A549 (cell line): ENCODE measurements at regions not wholly inside any gene's neighbourhood (a gene's known extent, or its start where the extent isn't known, plus 50 kb on each side); places are given as distances from the start of the nearest gene placed in this dataset.

Source experiments
- ATAC-seq, 2 experiments: fragments of 200-7000 bp in 1 of 2; fragments of >200 bp in 1 of 2; cut with Nextera tagmentation in 1 of 2; cut with Tn5 transposase in 1 of 2; 3 replicates each; pipeline versions ENCODE4 v1.8.0 to v1.9.1; 2018 to 2020; ENCODE audit warnings: mild to moderate bottlenecking in 1 of 2, moderate library complexity in 1 of 2
- CTCF ChIA-PET: fragments of 300-600 bp; sonication (Branson Sonifier 250); formaldehyde crosslinking; extraction: SDS; loops from one replicate; lab custom pipeline; 2021; ENCODE audit warnings: antibody characterized with exemption, inconsistent platforms; lab: Yijun Ruan, JAX
- POLR2A ChIA-PET: fragments of 350-600 bp; formaldehyde crosslinking; extraction: SDS; loops from one replicate; lab custom pipeline; 2021; ENCODE audit warnings: antibody characterized with exemption, inconsistent platforms; lab: Yijun Ruan, JAX
- DNase-seq, 2 experiments: peaks; one replicate each; pipeline versions ENCODE4 v3.0.0 to v3.0.0-alpha.2; 2011 to 2016; ENCODE audit warnings: low read depth in 1 of 2, low spot score in 1 of 2
- FAIRE-seq: peaks from 2 replicates; lab custom pipeline; 2011; peaks lifted over from hg19 to GRCh38; lab: Jason Lieb, UNC
- H3K27ac ChIP-seq, 2 experiments: fragments of >200 bp; sonication (Bioruptor Twin); formaldehyde crosslinking; 3 replicates each; pipeline ENCODE4 v1.5.1; 2016 to 2017
- H3K4me1 ChIP-seq: fragments of >200 bp; sonication (Bioruptor Twin); formaldehyde crosslinking; 3 replicates; pipeline ENCODE4 v1.6.1; 2016
- H3K4me2 ChIP-seq: fragments of >200 bp; sonication (Bioruptor Twin); formaldehyde crosslinking; 3 replicates; pipeline ENCODE4 v1.6.1; 2016
- H3K4me3 ChIP-seq: fragments of >200 bp; sonication (Bioruptor Twin); formaldehyde crosslinking; 3 replicates; pipeline ENCODE4 v1.5.1; 2016
- H3K9me3 ChIP-seq: fragments of >200 bp; sonication (Bioruptor Twin); formaldehyde crosslinking; 3 replicates; pipeline ENCODE4 v1.6.1; 2016
- BHLHE40 ChIP-seq: IDR thresholded peaks from 2 replicates; pipeline ENCODE4 v1.6.1; 2012; ENCODE audit warnings: low read depth, low read length, inconsistent platforms
- CBX2 ChIP-seq: fragments of 200-600 bp; sonication (generic); IDR thresholded peaks from 2 replicates; pipeline ENCODE4 v1.6.1; 2016; ENCODE audit warnings: low read depth, mild to moderate bottlenecking, borderline replicate concordance
- CBX8 ChIP-seq: fragments of 200-600 bp; sonication (generic); IDR thresholded peaks from 2 replicates; pipeline ENCODE4 v1.6.1; 2016
- CHD2 ChIP-seq: fragments of 150-350 bp; IDR thresholded peaks from 2 replicates; pipeline ENCODE4 v1.6.1; 2014; ENCODE audit warnings: low read length; ENCODE audit not compliant: partially characterized antibody
- CHD4 ChIP-seq: fragments of 200-600 bp; sonication (generic); IDR thresholded peaks from 2 replicates; pipeline ENCODE4 v1.6.1; 2016; ENCODE audit warnings: antibody characterized with exemption, mild to moderate bottlenecking, borderline replicate concordance
- EHF ChIP-seq: fragments of 250-450 bp; sonication (Bioruptor Pico); IDR thresholded peaks from 2 replicates; pipeline ENCODE4 v1.5.0; 2020; ENCODE audit warnings: mild to moderate bottlenecking
- JUNB ChIP-seq: fragments of >200 bp; sonication (Bioruptor Twin); formaldehyde crosslinking; IDR thresholded peaks from 2 replicates; pipeline ENCODE4 v1.6.1; 2016
- KDM5A ChIP-seq: fragments of 200-600 bp; sonication (generic); IDR thresholded peaks from 2 replicates; pipeline ENCODE4 v1.6.1; 2016; ENCODE audit warnings: antibody characterized with exemption, mild to moderate bottlenecking
- MAFK ChIP-seq: fragments of 450-650 bp; IDR thresholded peaks from 2 replicates; pipeline ENCODE4 v1.6.1; 2014; ENCODE audit not compliant: partially characterized antibody
- MYC ChIP-seq: IDR thresholded peaks from 2 replicates; pipeline ENCODE4 v1.6.1; 2012; ENCODE audit warnings: mild to moderate bottlenecking, inconsistent platforms, low read length, improper control_type of control experiment, borderline replicate concordance
- NFE2L2 ChIP-seq: fragments of 150-350 bp; conservative IDR thresholded peaks from 2 replicates; pipeline ENCODE4 v1.6.1; 2014; ENCODE audit warnings: low read length
- NPAS2 ChIP-seq: fragments of 250-450 bp; sonication (Bioruptor Pico); IDR thresholded peaks from 2 replicates; pipeline ENCODE4 v1.8.0; 2022; ENCODE audit warnings: mild to moderate bottlenecking, moderate library complexity, borderline replicate concordance
- POLR2AphosphoS2 ChIP-seq: conservative IDR thresholded peaks from 2 replicates; pipeline ENCODE4 v1.6.1; 2012; ENCODE audit warnings: low read length, improper control_type of control experiment, inconsistent platforms
- RAD21 ChIP-seq, 2 experiments: fragments of >200 bp in 1 of 2; sonication (Bioruptor Twin) in 1 of 2; formaldehyde crosslinking in 1 of 2; IDR thresholded peaks in 1 of 2; conservative IDR thresholded peaks in 1 of 2; 2 replicates in 1 of 2; 3 replicates in 1 of 2; pipeline ENCODE4 v1.6.1; 2012 to 2018; ENCODE audit warnings: inconsistent platforms in 1 of 2
- RFX5 ChIP-seq: fragments of 450-650 bp; IDR thresholded peaks from 2 replicates; pipeline ENCODE4 v1.7.1; 2014; ENCODE audit warnings: antibody characterized with exemption, mild to moderate bottlenecking, moderate library complexity
- SMC3 ChIP-seq: fragments of >200 bp; sonication (Bioruptor Twin); formaldehyde crosslinking; IDR thresholded peaks from 3 replicates; pipeline ENCODE4 v1.6.1; 2018; ENCODE audit warnings: inconsistent platforms
- TFCP2L1 ChIP-seq: fragments of 250-450 bp; sonication (Bioruptor Pico); IDR thresholded peaks from 2 replicates; pipeline ENCODE4 v1.5.0; 2021; ENCODE audit warnings: mild to moderate bottlenecking
- ZC3H11A ChIP-seq: fragments of 450-650 bp; IDR thresholded peaks from 2 replicates; pipeline ENCODE4 v1.6.1; 2014; ENCODE audit warnings: antibody characterized with exemption, mild to moderate bottlenecking
- ZNF302 ChIP-seq: fragments of 250-450 bp; sonication (Bioruptor Pico); IDR thresholded peaks from 2 replicates; pipeline ENCODE4 v1.9.0; 2021; ENCODE audit warnings: inconsistent platforms, mild to moderate bottlenecking, moderate library complexity
- ZSCAN20 ChIP-seq: fragments of 250-450 bp; sonication (Bioruptor Pico); IDR thresholded peaks from 2 replicates; pipeline ENCODE4 v1.8.0; 2022; ENCODE audit warnings: mild to moderate bottlenecking, moderate library complexity
- WGBS: methylation state at CpG from one replicate; pipeline ENCODE4 v1.1.6; 2017; ENCODE audit errors: missing lambda C conversion rate; 5-methylcytosine and 5-hydroxymethylcytosine counted together
- TF ChIP-seq, protein P1 (sequence below): IDR thresholded peaks from 2 replicates; pipeline ENCODE4 v1.6.1; 2012; ENCODE audit warnings: low read depth, borderline replicate concordance
- TF ChIP-seq, protein P2 (sequence below): fragments of 150-350 bp; IDR thresholded peaks from 2 replicates; pipeline ENCODE4 v1.6.1; 2014; ENCODE audit warnings: low read depth, mild to moderate bottlenecking, low read length
- TF ChIP-seq, protein P3 (sequence below): IDR thresholded peaks from 2 replicates; pipeline ENCODE4 v1.6.1; 2012
- TF ChIP-seq, protein P4 (sequence below): fragments of 200-600 bp; sonication (generic); IDR thresholded peaks from 2 replicates; pipeline ENCODE4 v1.6.1; 2016; ENCODE audit warnings: antibody characterized with exemption, mild to moderate bottlenecking, moderate library complexity
- TF ChIP-seq, protein P5 (sequence below): fragments of 450-650 bp; IDR thresholded peaks from 2 replicates; pipeline ENCODE4 v1.6.1; 2014; ENCODE audit warnings: antibody characterized with exemption
- TF ChIP-seq, protein P6 (sequence below): fragments of 250-450 bp; sonication (Bioruptor Pico); IDR thresholded peaks from 2 replicates; pipeline ENCODE4 v1.5.0; 2020; ENCODE audit warnings: low read depth, mild to moderate bottlenecking, moderate library complexity
- TF ChIP-seq, protein P7 (sequence below): fragments of >200 bp; sonication (Bioruptor Twin); formaldehyde crosslinking; IDR thresholded peaks from 2 replicates; pipeline ENCODE4 v1.6.1; 2016

DNA sequence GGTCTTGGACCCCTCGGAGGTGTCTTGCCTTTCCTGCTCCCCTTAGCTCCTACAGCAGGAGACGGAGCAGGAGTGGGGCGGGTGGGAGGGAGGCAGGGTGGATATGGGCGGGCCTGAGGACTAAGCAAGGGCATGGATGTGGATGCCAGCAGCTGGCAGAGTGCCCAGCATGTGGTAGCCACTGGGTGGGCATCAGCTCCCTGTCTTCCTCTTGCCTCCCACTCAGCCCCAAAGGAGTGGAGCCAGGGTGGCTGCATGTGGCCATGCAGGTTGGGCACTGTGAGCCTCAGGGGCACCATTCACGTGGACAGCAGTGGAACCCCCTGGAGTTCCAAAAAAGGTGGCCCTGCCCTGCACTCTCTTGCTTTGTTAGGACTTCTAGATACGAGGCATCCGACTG is 90.1 kb upstream of the TBCA start:
- no peak for FAIRE-seq
- POLR2A ChIA-PET = no interaction called here
- 41% methylated on average over 5 of the region's 7 CpGs for WGBS

DNA sequence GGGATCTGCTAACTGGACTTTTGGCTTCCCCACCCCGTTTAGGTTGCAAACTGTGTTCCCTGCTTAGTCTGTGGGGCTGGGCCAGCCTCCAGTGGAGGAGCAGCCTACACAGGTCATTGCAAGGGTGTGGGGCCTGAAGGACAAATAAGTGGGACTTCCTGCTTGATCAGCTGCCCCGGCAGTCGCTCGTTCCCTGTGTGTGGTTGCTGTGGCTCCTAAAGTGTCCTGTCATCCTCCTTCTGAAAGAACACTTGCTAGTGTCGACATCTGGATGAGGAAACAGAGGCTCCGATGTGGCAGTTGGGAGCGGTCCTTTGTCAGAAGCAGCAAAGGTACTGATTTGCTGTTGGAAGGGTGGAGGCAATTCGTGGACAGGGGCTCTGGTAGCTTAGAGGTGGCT is 88.9 kb upstream of the TBCA start:
- H3K4me2 ChIP-seq = no peak overlapping the region
- ATAC-seq = no peak
- TF ChIP-seq, protein P1, sequence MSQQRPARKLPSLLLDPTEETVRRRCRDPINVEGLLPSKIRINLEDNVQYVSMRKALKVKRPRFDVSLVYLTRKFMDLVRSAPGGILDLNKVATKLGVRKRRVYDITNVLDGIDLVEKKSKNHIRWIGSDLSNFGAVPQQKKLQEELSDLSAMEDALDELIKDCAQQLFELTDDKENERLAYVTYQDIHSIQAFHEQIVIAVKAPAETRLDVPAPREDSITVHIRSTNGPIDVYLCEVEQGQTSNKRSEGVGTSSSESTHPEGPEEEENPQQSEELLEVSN = no peak
- TF ChIP-seq CBX8 (no peak), CBX2 (no peak), NPAS2 (CRISPR knock-in tag) (no peak)
- TF ChIP-seq, protein P2, sequence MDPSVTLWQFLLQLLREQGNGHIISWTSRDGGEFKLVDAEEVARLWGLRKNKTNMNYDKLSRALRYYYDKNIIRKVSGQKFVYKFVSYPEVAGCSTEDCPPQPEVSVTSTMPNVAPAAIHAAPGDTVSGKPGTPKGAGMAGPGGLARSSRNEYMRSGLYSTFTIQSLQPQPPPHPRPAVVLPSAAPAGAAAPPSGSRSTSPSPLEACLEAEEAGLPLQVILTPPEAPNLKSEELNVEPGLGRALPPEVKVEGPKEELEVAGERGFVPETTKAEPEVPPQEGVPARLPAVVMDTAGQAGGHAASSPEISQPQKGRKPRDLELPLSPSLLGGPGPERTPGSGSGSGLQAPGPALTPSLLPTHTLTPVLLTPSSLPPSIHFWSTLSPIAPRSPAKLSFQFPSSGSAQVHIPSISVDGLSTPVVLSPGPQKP = no peak
- no peak for FAIRE-seq
- no peaks in the 10 kb centered on the region for H3K9me3 ChIP-seq
- H3K27ac ChIP-seq = no peak overlapping the region
- no peak overlapping the region for H3K4me3 ChIP-seq
- peaks cover 5% of the 10 kb centered on the region; the same call in 1 of the 3 replicates for H3K4me1 ChIP-seq
- DNase-seq = no peak
- WGBS = 67% methylated on average over 8 of the region's 8 CpGs
- POLR2A ChIA-PET = no interaction called here
- CTCF ChIA-PET = interaction anchor here (1.0 to 1.8 kb wide), 3 partner anchors 81 to 146 kb away, joined by 3 to 4 read pairs (median 4); no protein-coding TSS in a partner anchor

More for the DNA sequence above, 90.1 kb upstream of the TBCA start:
- CTCF ChIA-PET = interaction anchor here (0.7 to 3.4 kb wide), 9 partner anchors 9 to 145 kb away, joined by 3 to 24 read pairs (median 4); no protein-coding TSS in a partner anchor
- Histone ChIP-seq H3K27ac (no peak overlapping the region), H3K4me3 (no peak overlapping the region)
- ATAC-seq = no peak
- TF ChIP-seq, protein P3, sequence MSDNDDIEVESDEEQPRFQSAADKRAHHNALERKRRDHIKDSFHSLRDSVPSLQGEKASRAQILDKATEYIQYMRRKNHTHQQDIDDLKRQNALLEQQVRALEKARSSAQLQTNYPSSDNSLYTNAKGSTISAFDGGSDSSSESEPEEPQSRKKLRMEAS = no peak
- TF ChIP-seq MYC (no peak), KDM5A (no peak), MAFK (no peak), CHD4 (no peak), BHLHE40 (no peak), RAD21 (conservative IDR thresholded peaks at IDR 0.05 in 1 of 2, IDR thresholded peaks at IDR 0.05 in 1 of 2) (no peak), ZC3H11A (no peak), CHD2 (no peak)
- TF ChIP-seq, protein P4, sequence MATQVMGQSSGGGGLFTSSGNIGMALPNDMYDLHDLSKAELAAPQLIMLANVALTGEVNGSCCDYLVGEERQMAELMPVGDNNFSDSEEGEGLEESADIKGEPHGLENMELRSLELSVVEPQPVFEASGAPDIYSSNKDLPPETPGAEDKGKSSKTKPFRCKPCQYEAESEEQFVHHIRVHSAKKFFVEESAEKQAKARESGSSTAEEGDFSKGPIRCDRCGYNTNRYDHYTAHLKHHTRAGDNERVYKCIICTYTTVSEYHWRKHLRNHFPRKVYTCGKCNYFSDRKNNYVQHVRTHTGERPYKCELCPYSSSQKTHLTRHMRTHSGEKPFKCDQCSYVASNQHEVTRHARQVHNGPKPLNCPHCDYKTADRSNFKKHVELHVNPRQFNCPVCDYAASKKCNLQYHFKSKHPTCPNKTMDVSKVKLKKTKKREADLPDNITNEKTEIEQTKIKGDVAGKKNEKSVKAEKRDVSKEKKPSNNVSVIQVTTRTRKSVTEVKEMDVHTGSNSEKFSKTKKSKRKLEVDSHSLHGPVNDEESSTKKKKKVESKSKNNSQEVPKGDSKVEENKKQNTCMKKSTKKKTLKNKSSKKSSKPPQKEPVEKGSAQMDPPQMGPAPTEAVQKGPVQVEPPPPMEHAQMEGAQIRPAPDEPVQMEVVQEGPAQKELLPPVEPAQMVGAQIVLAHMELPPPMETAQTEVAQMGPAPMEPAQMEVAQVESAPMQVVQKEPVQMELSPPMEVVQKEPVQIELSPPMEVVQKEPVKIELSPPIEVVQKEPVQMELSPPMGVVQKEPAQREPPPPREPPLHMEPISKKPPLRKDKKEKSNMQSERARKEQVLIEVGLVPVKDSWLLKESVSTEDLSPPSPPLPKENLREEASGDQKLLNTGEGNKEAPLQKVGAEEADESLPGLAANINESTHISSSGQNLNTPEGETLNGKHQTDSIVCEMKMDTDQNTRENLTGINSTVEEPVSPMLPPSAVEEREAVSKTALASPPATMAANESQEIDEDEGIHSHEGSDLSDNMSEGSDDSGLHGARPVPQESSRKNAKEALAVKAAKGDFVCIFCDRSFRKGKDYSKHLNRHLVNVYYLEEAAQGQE = no peak
- TF ChIP-seq, all 56 proteins: peak for 0
- H3K4me2 ChIP-seq = no peak overlapping the region
- no peak for DNase-seq
- H3K4me1 ChIP-seq = peaks cover 5% of the 10 kb centered on the region; the same call in 1 of the 3 replicates
- no peaks in the 10 kb centered on the region for H3K9me3 ChIP-seq

DNA sequence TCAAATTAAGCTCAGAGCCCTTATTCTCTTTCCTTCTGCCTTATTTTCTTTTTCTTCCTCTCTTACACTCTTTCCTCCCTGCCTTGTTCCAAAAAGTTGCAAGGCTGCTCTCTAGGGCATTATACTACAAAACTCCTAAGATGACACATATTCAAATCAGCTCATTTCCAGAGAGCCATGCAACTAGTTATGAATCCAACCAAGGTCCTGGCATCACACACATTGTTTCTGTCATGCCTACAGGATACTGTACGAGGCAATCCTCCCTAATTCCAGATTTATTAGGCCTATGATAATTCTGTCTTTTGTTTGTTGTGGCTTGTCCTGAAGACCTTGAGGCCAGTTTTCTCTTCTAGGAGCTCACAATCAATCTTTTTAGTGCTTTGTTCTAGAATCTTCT is 87.0 kb upstream of the TBCA start:
- peaks cover 5% of the 10 kb centered on the region; the same call in 1 of the 3 replicates for H3K4me1 ChIP-seq
- POLR2A ChIA-PET = no interaction called here
- DNase-seq (no peak), ATAC-seq (no peak), FAIRE-seq (no peak)
- CTCF ChIA-PET = interaction anchor here (0.6 to 1.4 kb wide), 4 partner anchors 10 to 145 kb away, joined by 3 to 6 read pairs (median 3); no protein-coding TSS in a partner anchor
- WGBS = 36% methylated on average over 1 of the region's 1 CpG
- H3K4me2 ChIP-seq = no peak overlapping the region
- no peak overlapping the region for H3K27ac ChIP-seq
- no peaks in the 10 kb centered on the region for H3K9me3 ChIP-seq
- no peak overlapping the region for H3K4me3 ChIP-seq
- TF ChIP-seq, protein P5, sequence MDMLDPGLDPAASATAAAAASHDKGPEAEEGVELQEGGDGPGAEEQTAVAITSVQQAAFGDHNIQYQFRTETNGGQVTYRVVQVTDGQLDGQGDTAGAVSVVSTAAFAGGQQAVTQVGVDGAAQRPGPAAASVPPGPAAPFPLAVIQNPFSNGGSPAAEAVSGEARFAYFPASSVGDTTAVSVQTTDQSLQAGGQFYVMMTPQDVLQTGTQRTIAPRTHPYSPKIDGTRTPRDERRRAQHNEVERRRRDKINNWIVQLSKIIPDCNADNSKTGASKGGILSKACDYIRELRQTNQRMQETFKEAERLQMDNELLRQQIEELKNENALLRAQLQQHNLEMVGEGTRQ = no peak
- TF ChIP-seq ZSCAN20 (no peak), JUNB (no peak), SMC3 (no peak), RFX5 (no peak), EHF (CRISPR knock-in tag) (no peak), POLR2AphosphoS2 (no peak), NFE2L2 (no peak), TFCP2L1 (CRISPR knock-in tag) (no peak), ZNF302 (CRISPR knock-in tag) (no peak)
- TF ChIP-seq, protein P6, sequence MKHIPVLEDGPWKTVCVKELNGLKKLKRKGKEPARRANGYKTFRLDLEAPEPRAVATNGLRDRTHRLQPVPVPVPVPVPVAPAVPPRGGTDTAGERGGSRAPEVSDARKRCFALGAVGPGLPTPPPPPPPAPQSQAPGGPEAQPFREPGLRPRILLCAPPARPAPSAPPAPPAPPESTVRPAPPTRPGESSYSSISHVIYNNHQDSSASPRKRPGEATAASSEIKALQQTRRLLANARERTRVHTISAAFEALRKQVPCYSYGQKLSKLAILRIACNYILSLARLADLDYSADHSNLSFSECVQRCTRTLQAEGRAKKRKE (CRISPR knock-in tag) = no peak
- TF ChIP-seq, protein P7, sequence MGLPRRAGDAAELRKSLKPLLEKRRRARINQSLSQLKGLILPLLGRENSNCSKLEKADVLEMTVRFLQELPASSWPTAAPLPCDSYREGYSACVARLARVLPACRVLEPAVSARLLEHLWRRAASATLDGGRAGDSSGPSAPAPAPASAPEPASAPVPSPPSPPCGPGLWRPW = no peak
